ENCODE measurements at regions not wholly inside any gene's neighbourhood (a gene's known extent, or its start where the extent isn't known, plus 50 kb on each side); places are given as distances from the start of the nearest gene placed in this dataset.

DNA sequence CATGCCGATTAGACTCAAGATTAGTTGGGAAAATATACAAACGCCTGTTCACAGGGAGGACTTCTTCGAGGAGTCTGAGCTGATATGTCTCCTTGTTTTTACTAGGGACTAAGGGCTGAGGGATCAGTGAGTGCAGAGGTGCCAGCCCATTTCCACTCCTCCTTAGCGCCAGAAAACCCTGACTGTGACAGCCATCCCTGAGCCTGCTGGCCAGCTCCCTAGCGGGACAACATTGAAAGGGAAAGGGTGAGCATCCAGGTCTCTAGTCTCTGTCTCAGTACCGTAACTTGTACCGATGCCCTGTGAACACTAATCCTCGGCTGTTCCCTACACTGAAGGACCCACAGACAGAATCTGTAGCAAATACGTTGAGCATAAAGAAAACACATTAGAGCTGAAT is 243.4 kb downstream of the WNT5A start:
- DNase-seq (ENCODE audit: low read depth in 1 of 2, low spot score in 1 of 2) = peak in 1 of 2 experiments; percentile 1
- in situ Hi-C loops (cut with HindIII; ENCODE audit: low pct_unique_long_range_greater_than_20kb, low sequenced_read_pairs) = no loop called here
- no peak for TF ChIP-seq JUND (IDR thresholded peaks at IDR 0.05; ENCODE audit: low read depth)

GRCh38 chr3:55242921-55243320 is 244.2 kb downstream of the WNT5A start:
- no peak for DNase-seq (ENCODE audit: low read depth in 1 of 2, low spot score in 1 of 2)
- in situ Hi-C loops (cut with HindIII; ENCODE audit: low pct_unique_long_range_greater_than_20kb, low sequenced_read_pairs) = no loop called here
- no peak for TF ChIP-seq JUND (IDR thresholded peaks at IDR 0.05; ENCODE audit: low read depth)

DNA sequence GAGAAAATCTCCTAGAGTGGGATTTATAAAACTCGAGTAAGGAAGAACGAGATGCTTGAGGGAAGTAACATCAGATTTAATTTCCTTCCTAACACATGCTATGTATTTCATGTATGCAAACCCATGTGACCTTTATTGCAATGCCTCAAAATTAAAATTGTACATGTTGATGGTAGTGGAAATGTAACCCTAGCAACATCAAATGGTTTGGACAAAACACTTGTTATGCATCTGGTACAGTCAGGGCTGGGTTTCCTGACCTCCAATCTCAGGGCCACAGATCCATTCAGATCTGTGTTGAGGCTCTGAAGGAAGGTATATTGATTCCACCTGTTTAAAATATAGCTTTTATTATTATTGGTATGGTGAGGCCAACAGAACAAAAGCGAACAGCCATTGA is 246.0 kb downstream of the WNT5A start:
- in situ Hi-C loops (cut with HindIII; ENCODE audit: low pct_unique_long_range_greater_than_20kb, low sequenced_read_pairs) = no loop called here
- DNase-seq (ENCODE audit: low read depth in 1 of 2, low spot score in 1 of 2) = no peak

DNA sequence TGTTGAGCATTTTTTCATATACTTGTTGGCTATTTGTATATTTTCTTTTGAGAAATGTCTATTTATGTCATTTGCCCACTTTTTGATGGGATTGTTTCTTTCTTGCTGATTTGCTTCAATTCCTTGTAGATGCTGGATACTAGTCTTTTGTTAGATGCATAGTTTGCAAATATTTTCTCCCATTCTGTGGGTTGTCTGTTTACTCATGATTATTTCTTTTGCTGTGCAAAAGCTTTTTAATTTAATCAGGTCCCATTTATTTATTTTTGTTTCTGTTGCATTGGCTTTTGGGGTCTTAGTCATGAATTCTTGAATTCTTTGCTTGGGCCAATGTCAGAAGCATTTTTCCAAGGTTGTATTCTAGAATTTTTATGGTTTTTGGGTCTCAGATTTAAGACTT is 251.7 kb downstream of the WNT5A start:
- no peak for DNase-seq (ENCODE audit: low read depth in 1 of 2, low spot score in 1 of 2)
- in situ Hi-C loops (cut with HindIII; ENCODE audit: low pct_unique_long_range_greater_than_20kb, low sequenced_read_pairs) = no loop called here
- TF ChIP-seq JUND (IDR thresholded peaks at IDR 0.05; ENCODE audit: low read depth) = no peak

More for the DNA sequence above, 246.0 kb downstream of the WNT5A start:
- no peak for TF ChIP-seq JUND (IDR thresholded peaks at IDR 0.05; ENCODE audit: low read depth)

DNA sequence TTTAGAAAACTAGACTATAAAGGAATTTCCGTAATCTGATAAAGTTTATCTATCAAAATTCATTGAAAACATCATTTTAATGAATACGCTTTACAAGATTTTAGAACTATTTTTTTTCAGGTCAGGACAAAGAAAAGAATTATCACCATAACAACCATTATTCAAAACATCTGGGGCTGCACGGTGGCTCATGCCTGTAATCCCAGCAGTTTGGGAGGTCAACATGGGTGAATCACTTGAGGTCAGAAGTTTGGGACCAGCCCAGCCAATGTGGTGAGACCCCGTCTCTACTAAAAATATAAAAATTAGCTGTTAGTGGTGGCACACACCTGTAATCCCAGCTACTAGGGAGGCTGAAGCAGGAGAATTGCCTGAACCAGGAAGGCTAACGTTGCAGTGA is 260.4 kb downstream of the WNT5A start:
- in situ Hi-C loops (cut with HindIII; ENCODE audit: low pct_unique_long_range_greater_than_20kb, low sequenced_read_pairs) = no loop called here
- TF ChIP-seq JUND (IDR thresholded peaks at IDR 0.05; ENCODE audit: low read depth) = no peak
- no peak for DNase-seq (ENCODE audit: low read depth in 1 of 2, low spot score in 1 of 2)

DNA sequence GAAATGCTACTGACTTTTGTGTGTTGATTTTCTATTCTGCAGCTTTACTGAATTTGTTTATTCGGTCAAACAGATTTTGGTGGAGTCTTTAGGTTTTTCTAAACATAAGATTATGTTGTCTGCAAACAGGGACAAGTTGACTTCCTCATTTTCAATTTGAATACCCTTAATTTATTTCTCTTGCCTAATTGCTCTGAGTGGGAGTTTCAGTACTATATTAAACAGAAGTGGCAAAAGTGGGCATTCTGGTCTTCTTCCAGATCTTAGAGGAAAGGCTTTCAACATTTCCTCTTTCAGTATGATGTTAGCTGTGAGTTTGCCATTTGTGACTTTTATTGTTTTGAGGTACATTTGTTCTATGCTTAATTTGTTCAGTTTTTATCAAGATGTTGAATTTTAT is 268.5 kb downstream of the WNT5A start:
- no peak for DNase-seq (ENCODE audit: low read depth in 1 of 2, low spot score in 1 of 2)
- in situ Hi-C loops (cut with HindIII; ENCODE audit: low pct_unique_long_range_greater_than_20kb, low sequenced_read_pairs) = no loop called here
- no peak for TF ChIP-seq JUND (IDR thresholded peaks at IDR 0.05; ENCODE audit: low read depth)

DNA sequence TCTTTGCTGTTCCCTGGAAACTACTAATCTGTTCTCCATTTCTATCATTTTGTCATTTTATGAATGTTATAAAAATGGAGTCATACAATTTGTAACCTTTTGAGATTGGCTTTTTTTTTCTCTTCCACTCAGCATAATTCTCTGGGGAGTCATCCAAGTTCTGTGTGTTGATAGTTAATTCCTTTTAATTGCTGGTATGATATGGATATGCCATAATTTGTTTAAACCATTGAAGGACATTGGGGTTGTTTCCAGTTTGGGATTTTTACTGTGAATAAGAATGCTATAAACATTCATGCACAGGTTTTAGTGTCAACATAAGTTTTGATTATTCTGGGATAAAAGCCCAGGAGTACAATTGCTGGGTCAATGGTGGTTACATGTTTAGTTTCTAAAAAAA is 279.4 kb downstream of the WNT5A start:
- DNase-seq (ENCODE audit: low read depth in 1 of 2, low spot score in 1 of 2) = no peak
- TF ChIP-seq JUND (IDR thresholded peaks at IDR 0.05; ENCODE audit: low read depth) = no peak
- in situ Hi-C loops (cut with HindIII; ENCODE audit: low pct_unique_long_range_greater_than_20kb, low sequenced_read_pairs) = no loop called here

GRCh38 chr3:55205990-55206389 is 278.1 kb upstream of the LRTM1 start:
- no peak for TF ChIP-seq JUND (IDR thresholded peaks at IDR 0.05; ENCODE audit: low read depth)
- no peak for DNase-seq (ENCODE audit: low read depth in 1 of 2, low spot score in 1 of 2)
- in situ Hi-C loops (cut with HindIII; ENCODE audit: low pct_unique_long_range_greater_than_20kb, low sequenced_read_pairs) = no loop called here

DNA sequence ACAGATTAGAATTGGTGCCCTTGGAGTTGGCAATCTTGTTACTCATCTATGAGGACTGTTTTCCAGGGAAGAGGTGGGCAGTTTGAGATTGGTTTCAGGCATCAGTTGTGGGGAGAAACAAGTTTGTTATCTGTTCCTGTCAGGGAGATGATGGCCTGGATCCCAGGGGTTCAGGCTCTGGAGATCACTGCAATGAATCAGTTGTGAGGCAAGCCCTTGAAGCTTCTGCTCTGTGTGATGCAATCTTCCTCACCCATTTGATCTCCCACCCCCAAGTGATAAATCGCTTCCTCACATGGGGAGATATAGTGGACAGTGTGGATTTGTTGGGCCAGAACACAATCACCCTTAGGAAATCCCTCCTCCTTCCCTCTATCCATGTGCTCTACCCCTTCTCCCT is 276.6 kb upstream of the LRTM1 start:
- TF ChIP-seq JUND (IDR thresholded peaks at IDR 0.05; ENCODE audit: low read depth) = no peak
- in situ Hi-C loops (cut with HindIII; ENCODE audit: low pct_unique_long_range_greater_than_20kb, low sequenced_read_pairs) = no loop called here
- DNase-seq (ENCODE audit: low read depth in 1 of 2, low spot score in 1 of 2) = no peak

DNA sequence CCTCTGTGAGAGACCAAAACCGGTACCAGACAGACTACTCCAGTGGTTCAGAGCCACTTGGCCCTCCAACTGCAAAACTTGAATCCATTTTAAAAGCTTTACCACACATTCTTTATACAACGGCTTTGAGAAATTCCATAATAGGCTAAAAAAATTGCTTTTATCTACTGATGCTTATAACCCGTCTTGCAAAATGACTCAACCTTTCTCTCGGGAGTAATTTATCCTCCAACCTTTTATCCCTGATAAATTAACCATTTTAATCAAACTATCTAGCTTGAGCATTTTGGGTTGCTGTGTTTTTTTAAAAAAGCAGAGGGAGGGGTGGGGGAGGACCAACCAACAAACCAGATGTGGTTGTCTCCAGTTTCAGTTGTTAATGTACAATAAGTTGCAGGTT is 275.7 kb upstream of the LRTM1 start:
- no peak for TF ChIP-seq JUND (IDR thresholded peaks at IDR 0.05; ENCODE audit: low read depth)
- DNase-seq (ENCODE audit: low read depth in 1 of 2, low spot score in 1 of 2) = no peak
- in situ Hi-C loops (cut with HindIII; ENCODE audit: low pct_unique_long_range_greater_than_20kb, low sequenced_read_pairs) = no loop called here

DNA sequence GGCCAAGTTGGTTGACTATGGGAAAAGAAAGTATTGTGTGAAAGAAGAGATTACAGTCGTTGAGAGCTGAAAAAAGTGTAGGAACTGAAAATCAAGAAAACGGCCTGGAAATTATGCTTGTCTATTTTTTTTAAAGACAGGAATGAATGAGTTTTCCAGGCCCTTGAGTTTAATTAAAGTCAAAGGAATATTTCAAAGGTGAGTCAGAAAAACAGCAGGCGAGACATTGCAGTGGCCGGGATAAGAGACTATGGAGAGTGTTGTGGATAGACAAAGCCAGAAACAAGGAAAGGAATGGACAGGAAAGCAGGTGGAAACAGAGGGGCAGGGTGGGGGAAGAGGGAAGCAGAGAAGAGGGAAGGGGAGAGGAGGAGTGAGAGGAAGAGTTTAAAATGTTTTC is 275.1 kb upstream of the LRTM1 start:
- no peak for DNase-seq (ENCODE audit: low read depth in 1 of 2, low spot score in 1 of 2)
- in situ Hi-C loops (cut with HindIII; ENCODE audit: low pct_unique_long_range_greater_than_20kb, low sequenced_read_pairs) = no loop called here
- TF ChIP-seq JUND (IDR thresholded peaks at IDR 0.05; ENCODE audit: low read depth) = no peak

- in situ Hi-C loops (cut with HindIII; ENCODE audit: low pct_unique_long_range_greater_than_20kb, low sequenced_read_pairs) = no loop called here
- TF ChIP-seq JUND (IDR thresholded peaks at IDR 0.05; ENCODE audit: low read depth) = no peak
- DNase-seq (ENCODE audit: low read depth in 1 of 2, low spot score in 1 of 2) = no peak
Observed at GRCh38 chr3:55202326-55202725, 274.5 kb upstream of the LRTM1 start.

GRCh38 chr3:55201779-55202178 is 273.9 kb upstream of the LRTM1 start:
- DNase-seq (ENCODE audit: low read depth in 1 of 2, low spot score in 1 of 2) = no peak
- in situ Hi-C loops (cut with HindIII; ENCODE audit: low pct_unique_long_range_greater_than_20kb, low sequenced_read_pairs) = no loop called here
- TF ChIP-seq JUND (IDR thresholded peaks at IDR 0.05; ENCODE audit: low read depth) = no peak

DNA sequence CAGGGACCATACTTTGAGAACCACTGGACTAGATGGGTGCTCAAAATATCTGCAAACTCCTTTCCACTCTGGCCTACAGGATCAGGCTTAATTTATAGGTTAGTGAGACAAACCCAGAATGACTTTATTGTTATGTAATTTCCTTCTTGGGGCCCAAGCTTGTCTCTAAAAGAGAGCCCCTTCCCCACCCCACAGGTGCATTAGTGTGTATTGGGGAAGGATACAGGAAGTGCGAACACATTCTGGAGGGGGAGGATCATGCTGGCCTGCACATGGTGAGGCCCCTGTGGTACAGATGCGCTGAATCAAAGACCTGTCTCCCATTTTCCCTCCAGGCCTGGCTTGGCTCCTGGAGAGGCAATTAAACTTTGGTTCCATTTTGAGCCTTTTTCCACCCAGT is 273.0 kb upstream of the LRTM1 start:
- no peak for TF ChIP-seq JUND (IDR thresholded peaks at IDR 0.05; ENCODE audit: low read depth)
- in situ Hi-C loops (cut with HindIII; ENCODE audit: low pct_unique_long_range_greater_than_20kb, low sequenced_read_pairs) = no loop called here
- DNase-seq (ENCODE audit: low read depth in 1 of 2, low spot score in 1 of 2) = no peak

- TF ChIP-seq JUND (IDR thresholded peaks at IDR 0.05; ENCODE audit: low read depth) = no peak
- in situ Hi-C loops (cut with HindIII; ENCODE audit: low pct_unique_long_range_greater_than_20kb, low sequenced_read_pairs) = no loop called here
- no peak for DNase-seq (ENCODE audit: low read depth in 1 of 2, low spot score in 1 of 2)
Observed at GRCh38 chr3:55198554-55198953, 270.7 kb upstream of the LRTM1 start.
